HEK293T (cell line): ENCODE measurements at regions not wholly inside any gene's neighbourhood (a gene's known extent, or its start where the extent isn't known, plus 50 kb on each side); places are given as distances from the start of the nearest gene placed in this dataset.

Experiments
- ARNT ChIP-seq: fragments of 450-650 bp; IDR thresholded peaks from 2 replicates; pipeline ENCODE4 v1.6.1; 2017; ENCODE audit warnings: mild to moderate bottlenecking
- BHLHE40 ChIP-seq: fragments of 450-650 bp; IDR thresholded peaks from 2 replicates; pipeline ENCODE4 v1.6.1; 2016; ENCODE audit warnings: mild to moderate bottlenecking, moderate library complexity, borderline replicate concordance
- CTBP1 ChIP-seq: fragments of 450-650 bp; IDR thresholded peaks from 2 replicates; pipeline ENCODE4 v1.6.1; 2016; ENCODE audit warnings: borderline replicate concordance
- ELF4 ChIP-seq: fragments of 450-650 bp; IDR thresholded peaks from 2 replicates; pipeline ENCODE4 v1.6.1; 2017; ENCODE audit warnings: antibody characterized with exemption
- FOXM1 ChIP-seq: fragments of 450-650 bp; IDR thresholded peaks from 2 replicates; pipeline ENCODE4 v1.6.1; 2017; ENCODE audit warnings: mild to moderate bottlenecking, borderline replicate concordance
- LEF1 ChIP-seq: fragments of 450-650 bp; IDR thresholded peaks from 2 replicates; pipeline ENCODE4 v1.6.1; 2017; ENCODE audit warnings: mild to moderate bottlenecking, borderline replicate concordance
- PKNOX1 ChIP-seq: fragments of 450-650 bp; IDR thresholded peaks from 2 replicates; pipeline ENCODE4 v1.6.1; 2016
- SP1 ChIP-seq: fragments of 450-650 bp; IDR thresholded peaks from 2 replicates; pipeline ENCODE4 v1.6.1; 2017

- TF ChIP-seq LEF1 (no peak), BHLHE40 (no peak), SP1 (no peak), ARNT (no peak), CTBP1 (no peak), FOXM1 (no peak), ELF4 (no peak), PKNOX1 (no peak)
Measured at GRCh38 chr17:14593956-14594355, 293.1 kb downstream of the HS3ST3B1 start.
